ENCODE measurements at regions not wholly inside any gene's neighbourhood (a gene's known extent, or its start where the extent isn't known, plus 50 kb on each side); places are given as distances from the start of the nearest gene placed in this dataset.

DNA sequence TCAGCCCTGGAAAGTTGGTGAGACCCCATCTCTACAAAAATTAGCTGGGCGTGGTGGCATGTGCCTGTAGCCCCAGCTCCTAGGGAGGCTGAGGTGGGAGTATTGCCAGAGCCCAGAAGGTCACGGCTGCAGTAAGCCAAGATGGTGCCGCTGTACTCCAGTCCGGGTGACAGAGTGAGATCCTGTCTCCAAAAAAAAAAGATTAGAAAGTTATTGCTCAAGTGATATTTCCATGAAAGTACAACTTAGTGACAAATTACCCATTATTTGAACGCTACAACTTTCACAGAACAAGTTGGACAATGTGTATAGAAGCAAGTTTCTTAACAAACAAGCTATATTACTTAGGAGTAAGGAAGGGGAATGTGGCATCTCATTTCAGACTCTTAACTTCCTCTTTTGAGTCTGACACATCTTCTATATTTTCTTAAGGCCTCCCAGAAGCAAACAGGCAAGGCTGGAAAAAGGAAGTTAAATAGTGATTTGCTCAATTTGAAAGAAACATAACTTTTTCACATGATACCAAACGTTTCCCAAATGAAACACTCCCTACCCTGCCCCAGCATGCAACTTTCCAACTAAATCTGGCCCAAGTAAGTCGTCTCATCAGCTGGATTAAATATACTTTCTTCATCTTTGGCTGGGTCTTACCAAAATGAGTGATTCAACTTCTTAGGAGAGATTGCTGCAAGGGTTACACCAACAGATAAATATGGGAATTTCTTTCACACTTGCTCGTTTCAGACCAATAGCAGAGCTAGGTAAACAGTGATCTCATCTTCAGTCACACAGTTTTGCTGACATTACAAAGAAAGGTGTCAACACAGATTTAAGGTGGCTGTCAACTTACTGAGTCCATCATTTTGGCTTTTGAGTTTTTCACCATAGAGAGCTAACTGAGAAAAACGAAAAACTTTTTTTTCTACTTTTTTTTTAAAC is 66.3 kb upstream of the KLF6 start:
- TF ChIP-seq CTCF (IDR thresholded peaks at IDR 0.05; ENCODE audit: insufficient read depth in 1 of 2, low read depth in 1 of 2, low read length in 1 of 2, severe bottlenecking in 1 of 2, unreplicated experiment in 1 of 2): no peak
- Histone ChIP-seq H3K9me3 (no peaks in the 10 kb centered on the region), H3K36me3 (ENCODE audit: control insufficient read depth, insufficient read depth, low read length) (no peaks in the 10 kb centered on the region), H3K4me3 (ENCODE audit: low read depth, low read length) (no peak overlapping the region), H3K27me3 (replicated peaks; ENCODE audit: control insufficient read depth, insufficient read depth, low read length) (no peaks in the 10 kb centered on the region), H3K4me1 (peaks cover 51% of the 10 kb centered on the region)
- intact Hi-C loops (cut with micrococcal nuclease; ENCODE audit: unreplicated experiment): no loop called here
- ChIA-PET POLR2A (interaction anchor here (0.6 to 3.8 kb wide), 11 partner anchors 20 to 141 kb away, joined by 3 to 96 read pairs (median 8); partner anchors contain the start of gene KLF6), CTCF (interaction anchor here (0.7 to 2.0 kb wide), 5 partner anchors 40 to 964 kb away, joined by 3 to 18 read pairs (median 4); partner anchors contain the start of gene KLF6)
- BruUV-seq (replicated peaks): TSS peak; percentile 77
- H3K4me1 Mint-ChIP-seq (ENCODE audit: low read depth, unreplicated experiment): peaks cover 50% of the 10 kb centered on the region
- peak overlapping the region; percentile 98 for H3K27ac Mint-ChIP-seq (ENCODE audit: unreplicated experiment)
- H3K27me3 Mint-ChIP-seq (ENCODE audit: insufficient read depth, unreplicated experiment): no peaks in the 10 kb centered on the region
- peak overlapping the region; percentile 67 for H3K4me3 Mint-ChIP-seq (ENCODE audit: unreplicated experiment)
- peaks cover 19% of the 10 kb centered on the region for H3K36me3 Mint-ChIP-seq (ENCODE audit: insufficient read depth, unreplicated experiment)
- H3K9me3 Mint-ChIP-seq (ENCODE audit: unreplicated experiment): peaks cover 4% of the 10 kb centered on the region
- DNase-seq: peak in 1 of 2 experiments; percentile 61

DNA sequence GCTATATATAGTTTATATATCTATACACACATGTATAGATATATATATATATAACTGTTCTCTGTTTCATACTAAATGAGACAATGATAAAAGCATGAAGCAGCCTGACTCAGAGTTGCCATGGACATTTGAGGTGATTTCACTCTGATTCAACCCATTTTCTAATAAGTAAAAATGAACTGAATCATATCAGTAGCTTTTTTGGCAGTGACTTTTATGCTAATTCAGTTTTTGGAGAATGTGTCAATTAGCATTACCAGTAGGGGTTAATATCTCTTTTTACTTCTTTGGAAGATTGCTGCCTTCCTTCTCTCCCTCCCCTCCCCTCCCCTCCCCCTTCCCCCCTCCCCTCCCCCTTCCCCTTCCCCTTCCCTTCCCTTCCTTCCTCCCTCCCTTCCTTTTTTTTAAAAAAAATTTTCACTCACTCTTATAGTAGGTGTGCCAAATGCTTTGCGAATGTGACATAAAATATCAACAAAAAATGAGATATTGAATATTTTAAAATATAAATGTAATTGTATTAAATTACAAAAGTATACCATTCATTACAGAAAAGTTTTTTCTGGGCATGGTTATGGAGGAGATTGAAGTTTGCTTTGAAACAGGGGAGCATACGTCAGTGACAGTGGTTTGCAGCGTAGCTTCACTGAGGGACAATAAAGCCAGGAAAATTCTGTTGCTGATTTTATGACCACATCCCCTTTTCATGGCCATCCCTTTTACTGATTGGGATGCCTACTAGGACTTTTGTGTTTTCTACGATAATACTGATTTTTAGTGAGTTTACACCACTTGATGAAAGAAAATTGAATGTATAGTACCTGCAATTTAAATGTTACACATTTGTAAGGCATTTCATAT is 64.0 kb upstream of the KLF6 start:
- peaks cover 37% of the 10 kb centered on the region for H3K4me1 Mint-ChIP-seq (ENCODE audit: low read depth, unreplicated experiment)
- no TSS peak for BruUV-seq (replicated peaks)
- ChIA-PET POLR2A (no interaction called here), CTCF (no interaction called here)
- no peaks in the 10 kb centered on the region for H3K27me3 Mint-ChIP-seq (ENCODE audit: insufficient read depth, unreplicated experiment)
- no peak for DNase-seq
- H3K36me3 Mint-ChIP-seq (ENCODE audit: insufficient read depth, unreplicated experiment): peaks cover 19% of the 10 kb centered on the region
- no peak overlapping the region for H3K4me3 Mint-ChIP-seq (ENCODE audit: unreplicated experiment)
- intact Hi-C loops (cut with micrococcal nuclease; ENCODE audit: unreplicated experiment): no loop called here
- H3K27ac Mint-ChIP-seq (ENCODE audit: unreplicated experiment): peak overlapping the region; percentile 68
- Histone ChIP-seq H3K4me1 (peaks cover 48% of the 10 kb centered on the region), H3K4me3 (ENCODE audit: low read depth, low read length) (no peak overlapping the region), H3K36me3 (ENCODE audit: control insufficient read depth, insufficient read depth, low read length) (no peaks in the 10 kb centered on the region), H3K27me3 (replicated peaks; ENCODE audit: control insufficient read depth, insufficient read depth, low read length) (no peaks in the 10 kb centered on the region), H3K9me3 (no peaks in the 10 kb centered on the region)
- no peaks in the 10 kb centered on the region for H3K9me3 Mint-ChIP-seq (ENCODE audit: unreplicated experiment)
- TF ChIP-seq CTCF (IDR thresholded peaks at IDR 0.05; ENCODE audit: insufficient read depth in 1 of 2, low read depth in 1 of 2, low read length in 1 of 2, severe bottlenecking in 1 of 2, unreplicated experiment in 1 of 2): no peak
